Thymus (tissue), 11 donors: ENCODE measurements at regions not wholly inside any gene's neighbourhood (a gene's known extent, or its start where the extent isn't known, plus 50 kb on each side); places are given as distances from the start of the nearest gene placed in this dataset.
"Not testable (repeated sequence)": the region's sequence is repeated elsewhere in the genome, so short reads cannot be mapped to it uniquely, and the experiment has no call there.

Source experiments
- DNase-seq, 9 donors: peaks; one replicate each; pipeline ENCODE4 v3.0.0-alpha.2; 2013; ENCODE audit warnings: low spot score in 9 of 9, low read depth in 6 of 9, missing footprints in 1 of 9
- H3K27ac ChIP-seq, 2 donors: one replicate each; pipeline ENCODE4 v1.5.1; 2013; ENCODE audit warnings: control low read depth in 1 of 2, low read depth in 1 of 2, low read length in 1 of 2, mild to moderate bottlenecking in 1 of 2, moderate library complexity in 1 of 2
- H3K27me3 ChIP-seq, 2 donors: one replicate each; pipeline ENCODE4 v1.5.1; 2013; ENCODE audit warnings: low read length in 1 of 2; ENCODE audit not compliant: control insufficient read depth in 2 of 2, insufficient read depth in 1 of 2
- H3K36me3 ChIP-seq, 2 donors: one replicate each; pipeline ENCODE4 v1.5.1; 2013; ENCODE audit warnings: low read length in 1 of 2, mild to moderate bottlenecking in 1 of 2, moderate library complexity in 1 of 2; ENCODE audit not compliant: control insufficient read depth in 2 of 2, insufficient read depth in 2 of 2
- H3K4me1 ChIP-seq, 2 donors: one replicate each; pipeline ENCODE4 v1.5.1; 2013; ENCODE audit warnings: low read length in 2 of 2; ENCODE audit not compliant: control insufficient read depth in 2 of 2, insufficient read depth in 2 of 2
- H3K4me3 ChIP-seq, 2 donors: one replicate each; pipeline ENCODE4 v1.5.1; 2013; ENCODE audit warnings: low read length in 2 of 2, control low read depth in 1 of 2, mild to moderate bottlenecking in 1 of 2
- H3K9me3 ChIP-seq, 2 donors: one replicate each; pipeline ENCODE4 v1.5.1; 2013; ENCODE audit warnings: low read length in 1 of 2, mild to moderate bottlenecking in 1 of 2; ENCODE audit not compliant: control insufficient read depth in 2 of 2, insufficient read depth in 1 of 2
- WGBS: extraction: QIAGEN DNeasy Blood & Tissue Kit; methylation state at CpG from one replicate; pipeline ENCODE4 v1.1.7; 2013; 5-methylcytosine and 5-hydroxymethylcytosine counted together
- donor health status: healthy.

DNA sequence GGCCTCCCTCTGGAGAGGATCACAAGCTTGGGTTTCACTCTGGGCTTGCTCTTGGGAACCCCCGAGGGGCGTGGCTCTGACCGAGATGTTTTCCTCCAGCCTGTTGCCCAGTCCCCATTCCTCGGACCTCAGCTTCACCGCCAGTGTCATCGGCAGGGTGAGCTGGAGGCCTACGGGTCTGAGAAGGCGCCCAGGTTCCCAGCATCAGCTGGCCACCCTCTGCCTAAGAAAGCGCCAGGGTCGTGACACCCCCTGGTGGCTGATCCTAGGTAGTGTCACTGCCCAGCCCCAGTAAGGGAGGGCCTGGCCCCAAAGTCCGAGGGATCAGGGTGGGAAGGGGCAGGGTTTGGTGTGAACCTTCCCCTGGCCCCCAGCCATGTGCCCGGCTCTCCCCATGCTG lies 928.8 kb downstream of the TUBA3C start:
- not testable (repeated sequence) for H3K27me3 ChIP-seq, H3K4me3 ChIP-seq, H3K4me1 ChIP-seq, H3K9me3 ChIP-seq, H3K36me3 ChIP-seq, H3K27ac ChIP-seq, DNase-seq
- 81% methylated on average over 12 of the region's 12 CpGs for WGBS

GRCh38 chr13:18248533-18249240 lies 932.9 kb downstream of the TUBA3C start:
- not testable (repeated sequence) for H3K36me3 ChIP-seq, H3K4me1 ChIP-seq, H3K4me3 ChIP-seq, DNase-seq, H3K27ac ChIP-seq, H3K9me3 ChIP-seq, H3K27me3 ChIP-seq
- 90% methylated on average over 12 of the region's 12 CpGs for WGBS

DNA sequence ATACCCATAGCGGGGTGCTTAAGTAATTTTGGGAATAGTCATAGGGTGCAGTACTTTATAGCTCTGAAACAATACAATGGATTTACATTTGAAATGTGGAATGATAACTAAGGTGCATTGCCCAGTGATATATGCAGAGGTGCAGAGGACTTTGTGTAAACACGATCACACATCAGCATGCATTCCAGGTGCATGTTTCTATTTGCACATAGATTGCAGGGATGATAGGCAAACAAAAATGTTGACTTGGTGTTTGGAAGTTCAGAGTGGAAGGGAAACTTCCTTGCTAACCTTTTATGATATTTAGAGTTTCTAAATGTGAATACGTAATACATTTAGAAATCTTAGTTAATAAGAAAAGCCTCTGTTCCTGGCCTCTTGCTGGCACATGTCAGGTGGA lies 941.5 kb downstream of the TUBA3C start:
- 85% methylated on average over 3 of the region's 3 CpGs for WGBS
- not testable (repeated sequence) for H3K27me3 ChIP-seq, DNase-seq, H3K4me1 ChIP-seq, H3K36me3 ChIP-seq, H3K4me3 ChIP-seq, H3K27ac ChIP-seq
- peaks cover 1 to 23% of the 10 kb centered on the region in 2 donors for H3K9me3 ChIP-seq

DNA sequence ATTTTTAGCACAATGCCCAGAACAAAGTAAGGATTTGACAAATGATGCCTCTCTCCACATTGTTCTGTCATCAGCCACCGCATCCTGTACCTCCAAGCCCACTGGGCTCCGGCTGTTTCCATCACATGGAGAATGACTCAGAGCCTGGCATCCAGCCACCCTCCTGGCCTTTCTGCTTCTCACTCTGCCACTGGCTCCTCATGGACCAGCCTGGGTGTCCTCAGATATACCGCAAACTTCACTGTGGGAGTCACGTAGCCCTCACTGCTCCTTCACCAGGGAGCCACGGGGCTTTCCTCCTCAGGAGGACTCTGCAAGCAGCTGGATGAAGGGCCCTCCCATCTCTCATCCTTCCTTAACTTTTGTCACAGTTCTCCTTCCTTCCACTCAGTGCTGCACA lies 943.0 kb downstream of the TUBA3C start:
- not testable (repeated sequence) for H3K27ac ChIP-seq, H3K27me3 ChIP-seq, H3K36me3 ChIP-seq, H3K4me3 ChIP-seq, H3K4me1 ChIP-seq, DNase-seq
- peaks cover 10 to 26% of the 10 kb centered on the region in 2 donors for H3K9me3 ChIP-seq
- 81% methylated on average over 5 of the region's 5 CpGs for WGBS

- H3K27me3 ChIP-seq, result no peaks in the 10 kb centered on the region
- H3K9me3 ChIP-seq, result peaks cover 18 to 28% of the 10 kb centered on the region in 2 donors
- 93% methylated on average over 34 of the region's 34 CpGs for WGBS
- no peaks in the 10 kb centered on the region for H3K36me3 ChIP-seq
- no peaks in the 10 kb centered on the region for H3K4me1 ChIP-seq
- no peak for DNase-seq
- H3K4me3 ChIP-seq, result no peak overlapping the region
- H3K27ac ChIP-seq, result no peak overlapping the region
These were observed 945.2 kb downstream of the TUBA3C start for GRCh38 chr13:18236528-18236815.

DNA sequence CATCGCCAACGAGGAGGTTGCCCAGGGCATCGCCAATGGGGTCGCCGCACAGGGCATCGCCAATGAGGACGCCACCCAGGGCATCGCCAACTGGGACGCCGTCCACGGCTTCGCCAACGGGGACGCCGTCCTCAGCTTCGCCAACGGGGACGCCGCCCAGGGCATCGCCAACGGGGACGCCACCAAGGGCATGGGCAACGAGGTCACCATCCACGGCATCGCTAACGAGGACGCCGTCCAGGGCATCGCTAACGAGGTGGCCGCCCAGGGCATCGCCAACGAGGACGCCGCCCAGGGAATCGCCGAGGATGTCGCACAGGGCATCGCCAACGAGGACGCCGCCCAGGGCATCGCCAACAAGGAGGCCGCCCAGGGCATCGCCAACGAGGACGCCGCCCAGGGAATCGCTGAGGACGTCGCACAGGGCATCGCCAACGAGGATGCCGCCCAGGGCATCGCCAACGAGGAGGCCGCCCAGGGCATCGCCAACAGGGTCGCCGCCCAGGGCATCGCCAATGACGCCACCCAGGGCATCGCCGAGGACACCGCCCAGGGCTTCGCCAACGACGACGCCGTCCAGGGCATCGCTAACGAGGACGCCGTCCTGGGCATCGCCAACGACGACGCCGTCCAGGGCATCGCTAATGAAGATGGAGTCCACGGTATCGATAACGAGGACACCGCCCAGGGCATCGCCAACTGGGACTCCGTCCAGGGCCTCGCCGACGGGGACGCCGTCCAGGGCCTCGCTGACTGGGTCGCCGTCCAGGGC lies 945.7 kb downstream of the TUBA3C start:
- peaks cover 18 to 28% of the 10 kb centered on the region in 2 donors for H3K9me3 ChIP-seq
- 94% methylated on average over 94 of the region's 94 CpGs for WGBS
- DNase-seq, result no peak

DNA sequence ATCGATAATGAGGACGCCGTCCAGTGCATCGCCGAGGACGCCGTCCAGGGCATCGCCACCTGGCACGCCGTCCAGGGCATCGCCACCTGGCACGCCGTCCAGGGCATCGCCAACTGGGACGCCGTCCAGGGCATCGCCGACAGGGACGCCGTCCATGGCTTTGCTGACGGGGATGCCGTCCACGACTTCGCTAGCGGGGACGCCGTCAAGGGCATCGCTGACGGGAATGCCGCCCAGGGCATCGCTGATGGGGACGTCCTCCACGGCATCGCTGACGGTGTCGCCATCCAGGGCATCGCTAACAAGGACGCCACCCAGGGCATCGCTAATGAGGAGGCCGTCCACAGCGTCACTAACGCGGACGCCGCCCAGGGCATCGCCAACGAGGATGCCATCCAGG lies 946.5 kb downstream of the TUBA3C start:
- Histone ChIP-seq H3K36me3 (no peaks in the 10 kb centered on the region), H3K27me3 (no peaks in the 10 kb centered on the region), H3K9me3 (peaks cover 18 to 28% of the 10 kb centered on the region in 2 donors), H3K27ac (no peak overlapping the region), H3K4me3 (no peak overlapping the region), H3K4me1 (no peaks in the 10 kb centered on the region)
- 97% methylated on average over 47 of the region's 47 CpGs for WGBS
- no peak for DNase-seq

More for the DNA sequence above, 945.7 kb downstream of the TUBA3C start:
- no peaks in the 10 kb centered on the region for H3K36me3 ChIP-seq
- H3K4me1 ChIP-seq, result no peaks in the 10 kb centered on the region
- H3K4me3 ChIP-seq, result no peak overlapping the region
- H3K27ac ChIP-seq, result no peak overlapping the region
- no peaks in the 10 kb centered on the region for H3K27me3 ChIP-seq

DNA sequence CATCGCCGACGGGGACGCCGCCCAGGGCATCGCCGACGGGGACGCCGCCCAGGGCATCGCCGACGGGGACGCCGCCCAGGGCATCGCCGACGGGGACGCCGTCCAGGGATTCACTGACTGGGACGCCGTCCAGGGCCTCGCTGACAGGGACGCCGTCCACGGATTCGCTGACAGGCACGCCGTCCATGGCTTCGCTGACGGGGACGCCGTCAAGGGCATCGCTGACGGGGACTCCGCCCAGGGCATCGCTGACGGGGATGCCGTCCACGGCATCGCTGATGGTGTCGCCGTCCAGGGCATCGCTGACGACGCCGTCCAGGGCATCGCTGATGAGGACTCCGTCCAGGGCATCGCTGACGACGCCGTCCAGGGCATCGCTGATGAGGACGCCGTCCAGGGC lies 947.2 kb downstream of the TUBA3C start:
- not testable (repeated sequence) for H3K27me3 ChIP-seq, H3K4me1 ChIP-seq, H3K27ac ChIP-seq, H3K4me3 ChIP-seq, DNase-seq, H3K36me3 ChIP-seq
- WGBS, result 96% methylated on average over 56 of the region's 56 CpGs
- H3K9me3 ChIP-seq, result peaks cover 18 to 28% of the 10 kb centered on the region in 2 donors

GRCh38 chr13:18233783-18234299 lies 947.8 kb downstream of the TUBA3C start:
- WGBS, result 97% methylated on average over 71 of the region's 71 CpGs
- H3K4me3 ChIP-seq, result no peak overlapping the region
- DNase-seq, result no peak

More at GRCh38 chr13:18233783-18234299, 947.8 kb downstream of the TUBA3C start:
- Histone ChIP-seq H3K36me3 (no peaks in the 10 kb centered on the region), H3K9me3 (peaks cover 18 to 28% of the 10 kb centered on the region in 2 donors), H3K27me3 (no peaks in the 10 kb centered on the region), H3K27ac (no peak overlapping the region), H3K4me1 (no peaks in the 10 kb centered on the region)
